Islet precursor cell (in vitro differentiated cells): ENCODE measurements at regions not wholly inside any gene's neighbourhood (a gene's known extent, or its start where the extent isn't known, plus 50 kb on each side); places are given as distances from the start of the nearest gene placed in this dataset.

Source experiments
- DNase-seq: peaks from one replicate; pipeline ENCODE4 v3.0.0-alpha.2; 2018

DNA sequence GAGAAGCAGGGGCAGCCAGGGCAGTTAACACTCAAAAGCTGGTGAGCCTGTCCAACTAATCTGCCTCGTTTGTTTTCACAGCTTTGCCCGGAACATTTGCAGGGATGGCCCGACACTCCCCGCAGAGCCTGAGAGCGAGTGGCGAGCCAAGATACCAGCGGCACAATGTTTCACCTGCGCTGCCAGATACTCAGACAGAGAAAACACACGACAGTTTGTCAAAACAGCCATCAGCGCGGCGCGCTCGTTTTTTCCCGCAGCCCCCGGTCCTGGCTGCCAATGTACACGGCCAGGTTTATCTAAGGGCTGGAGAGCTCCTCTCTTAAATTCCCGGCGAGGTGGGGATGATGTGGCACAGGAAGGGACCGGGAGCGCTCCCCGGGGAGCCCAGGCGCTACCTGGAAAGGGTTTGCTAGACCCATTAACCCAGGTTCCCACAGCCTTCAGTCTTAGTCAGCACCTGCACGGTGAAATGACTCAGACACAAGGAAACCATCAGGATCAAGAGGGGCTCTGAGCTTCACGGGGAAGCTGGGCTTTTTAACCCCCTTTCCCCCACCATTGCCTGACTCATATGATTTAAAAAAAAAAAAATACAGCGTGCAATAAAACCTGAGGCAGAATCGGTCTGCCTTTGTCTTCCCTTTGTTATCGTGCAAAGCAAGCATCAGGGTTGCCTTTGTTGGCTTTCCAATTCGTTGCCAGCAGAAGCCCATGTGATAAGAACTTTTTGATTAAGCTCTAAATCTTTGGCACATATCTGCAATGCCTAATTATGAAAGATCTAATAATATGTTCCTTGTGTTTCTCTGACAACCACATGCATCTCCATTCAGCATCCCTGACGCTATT, 186.2 kb downstream of the EFNB2 start:
- peak; percentile 96 for DNase-seq

DNA sequence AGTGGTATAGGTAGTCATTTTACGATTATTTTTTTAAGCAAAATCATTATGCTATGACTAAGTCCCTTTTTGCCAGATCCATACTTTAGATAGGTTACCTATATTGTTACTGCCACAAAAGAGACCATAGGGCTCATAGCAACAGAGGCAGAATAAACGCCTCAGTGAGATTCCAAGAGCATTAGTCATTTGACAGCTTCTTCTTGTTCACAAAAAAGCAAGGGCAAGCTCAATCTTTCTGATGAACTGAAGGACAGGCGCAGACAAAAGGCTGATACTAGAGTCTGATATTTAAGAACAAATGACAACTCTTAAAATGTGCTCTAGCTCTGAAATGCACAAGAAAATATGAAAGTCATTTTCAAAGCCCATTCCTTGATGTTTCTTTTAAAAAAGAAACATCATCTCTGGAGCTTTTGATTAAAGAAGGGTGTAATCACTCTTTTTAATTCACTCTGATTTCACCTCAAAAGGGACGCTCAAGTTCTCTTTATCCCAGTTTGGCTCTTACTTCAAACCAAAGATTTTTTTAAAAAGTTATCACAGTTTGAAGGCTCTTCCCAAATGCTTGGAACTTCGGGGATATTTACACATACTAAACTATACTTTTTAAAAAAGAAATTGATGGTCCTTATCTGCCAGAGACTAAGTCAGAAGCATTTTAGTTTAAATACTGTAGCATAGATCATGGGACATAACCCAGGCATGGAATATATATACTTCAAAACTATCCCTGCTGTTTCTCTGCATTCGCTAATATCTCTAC, 187.2 kb downstream of the EFNB2 start:
- peak; percentile 81 for DNase-seq

DNA sequence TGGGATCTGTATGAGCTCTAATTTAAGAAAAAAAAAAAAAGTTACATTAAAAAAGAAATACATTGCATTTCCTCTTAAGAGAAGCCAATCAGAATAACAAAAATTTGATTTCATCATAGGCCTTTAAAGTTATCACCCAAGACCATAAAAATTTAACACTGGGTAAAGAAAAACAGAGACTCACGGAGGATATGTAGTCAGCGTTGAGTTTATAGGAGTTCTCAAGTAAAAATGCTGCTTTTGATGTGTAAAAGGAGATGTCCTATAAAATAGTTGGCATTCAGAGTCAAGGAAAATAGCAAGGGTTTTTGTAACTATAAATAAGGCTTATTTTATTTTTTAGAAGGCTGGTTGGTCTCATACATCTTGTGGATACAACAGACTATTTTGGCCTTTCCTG, 191.1 kb downstream of the EFNB2 start:
- no peak for DNase-seq

DNA sequence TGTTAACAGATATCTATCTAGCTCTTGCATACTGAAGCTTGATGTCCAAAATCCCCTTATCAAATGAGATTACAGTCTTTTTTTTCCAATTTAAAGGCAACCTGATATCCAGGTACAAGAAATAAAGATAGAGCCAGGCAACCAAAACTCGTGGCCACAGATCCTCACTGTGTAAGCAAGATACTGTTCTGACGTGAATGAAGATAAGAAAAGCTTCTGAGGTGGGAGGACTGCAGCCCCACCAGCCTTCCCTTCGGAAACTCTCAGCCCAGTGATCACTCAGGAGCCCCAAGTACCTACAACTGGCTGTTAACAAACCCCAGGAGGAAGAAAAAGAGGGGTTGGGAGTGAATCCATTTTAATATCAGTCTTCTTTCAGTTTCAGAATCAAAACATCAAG, 191.6 kb downstream of the EFNB2 start:
- DNase-seq = no peak

DNA sequence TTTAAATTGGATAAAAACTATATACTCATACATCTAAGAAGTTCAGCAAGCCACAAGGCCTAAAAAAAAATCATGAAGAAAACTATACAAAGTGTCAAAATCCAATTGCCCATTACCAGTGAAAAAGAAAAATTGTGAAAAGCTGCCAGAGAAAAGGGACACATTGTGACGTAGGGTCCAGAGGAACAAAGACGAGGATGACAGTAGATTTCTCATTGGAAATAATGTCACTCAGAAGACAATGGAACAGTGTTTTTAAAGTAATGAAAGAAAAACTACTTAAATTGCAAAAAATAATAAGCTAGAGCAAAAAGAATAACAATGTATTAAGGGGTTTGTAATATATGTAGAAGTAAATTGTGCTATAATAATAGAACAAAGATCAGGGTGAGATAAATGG, 195.2 kb downstream of the EFNB2 start:
- no peak for DNase-seq

DNA sequence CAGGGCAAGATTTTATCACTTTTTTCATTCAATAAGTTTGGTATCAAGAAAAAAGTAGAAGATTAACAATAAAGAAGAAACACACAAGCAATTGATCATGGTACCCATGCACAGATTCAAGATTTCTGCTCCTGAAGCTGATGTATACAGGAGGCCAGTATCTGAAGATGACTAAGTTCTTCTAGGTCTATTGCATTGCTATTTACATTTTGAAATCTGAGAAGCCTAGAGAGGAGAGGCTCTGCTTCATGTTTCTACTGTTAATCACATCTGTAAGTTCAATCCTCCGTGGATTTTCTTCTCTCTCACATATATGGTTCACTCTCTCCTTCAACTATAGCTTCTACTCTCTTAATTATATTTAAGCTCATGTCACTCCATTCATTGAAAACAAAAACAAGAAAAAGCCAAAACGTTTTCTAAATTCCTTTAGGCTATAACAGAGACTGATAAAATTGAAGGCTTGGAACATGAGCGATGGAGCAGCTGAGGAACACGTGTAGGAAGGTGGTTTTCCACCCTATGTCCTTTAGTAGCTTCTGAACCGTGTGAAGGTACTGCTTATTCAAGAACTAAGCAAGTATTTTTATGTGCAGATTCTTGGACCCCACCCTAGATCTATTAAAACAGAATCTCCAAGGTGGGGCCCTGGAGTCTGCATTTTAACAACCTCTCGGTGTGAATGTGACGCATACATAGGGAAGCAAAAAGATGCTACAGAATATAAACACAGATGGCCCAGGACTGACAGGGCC, 198.2 kb downstream of the EFNB2 start:
- DNase-seq = no peak

DNA sequence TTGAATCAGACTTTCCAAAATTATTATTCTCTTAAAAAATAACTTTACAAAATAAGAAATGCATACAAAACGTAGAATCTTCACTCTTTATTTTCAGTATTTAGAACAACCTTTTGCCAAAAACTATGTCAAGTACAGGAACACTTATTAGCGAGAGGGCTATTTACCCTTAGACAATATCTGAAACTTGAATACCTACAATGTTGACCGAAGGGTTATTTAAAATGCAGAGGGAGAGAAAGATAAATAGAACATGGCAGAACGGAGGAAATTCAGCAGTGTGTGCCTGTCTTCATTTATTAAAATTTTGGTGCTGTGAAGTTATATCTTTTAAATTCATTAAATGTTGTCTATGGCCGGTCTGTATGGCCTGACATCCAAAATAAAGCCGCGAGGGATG, 198.8 kb downstream of the EFNB2 start:
- no peak for DNase-seq

DNA sequence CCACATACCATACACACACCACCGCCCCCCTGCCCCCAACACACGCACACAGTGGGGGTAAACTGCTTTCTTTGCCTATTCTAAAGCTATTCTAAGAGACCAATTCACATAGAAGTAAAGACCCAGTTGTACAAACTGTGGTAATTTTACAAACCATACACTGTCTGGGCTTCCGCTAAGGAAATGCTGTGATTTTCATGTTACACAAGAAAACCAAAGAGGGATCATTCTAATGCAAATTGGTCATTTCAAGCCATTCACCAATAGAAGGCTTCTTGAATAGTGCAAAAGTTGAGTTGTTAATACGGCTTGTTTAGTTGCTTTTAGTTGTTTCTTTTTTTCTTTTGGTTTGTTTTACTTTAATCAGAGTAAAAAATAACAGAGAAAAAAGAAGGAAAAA, 202.8 kb downstream of the EFNB2 start:
- DNase-seq = no peak

DNA sequence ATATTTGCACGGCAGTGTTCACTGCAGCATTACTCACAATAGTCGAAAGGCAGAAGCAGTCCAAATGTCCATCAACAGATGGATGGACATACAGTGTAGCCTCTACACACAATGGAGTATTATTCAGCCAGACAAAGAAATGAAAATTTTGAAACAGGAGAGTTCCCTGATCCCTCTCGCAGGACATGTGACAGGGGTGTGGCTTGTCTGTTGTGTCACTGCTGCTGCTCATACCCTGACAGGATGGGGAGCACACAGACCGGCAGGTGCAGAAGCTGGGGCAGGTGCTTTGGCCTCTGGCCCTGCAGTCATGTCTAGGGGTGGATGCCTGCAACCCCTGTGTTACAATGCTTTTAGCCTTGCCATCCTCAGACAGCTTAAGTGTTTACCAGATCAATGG, 204.3 kb downstream of the EFNB2 start:
- DNase-seq = no peak

DNA sequence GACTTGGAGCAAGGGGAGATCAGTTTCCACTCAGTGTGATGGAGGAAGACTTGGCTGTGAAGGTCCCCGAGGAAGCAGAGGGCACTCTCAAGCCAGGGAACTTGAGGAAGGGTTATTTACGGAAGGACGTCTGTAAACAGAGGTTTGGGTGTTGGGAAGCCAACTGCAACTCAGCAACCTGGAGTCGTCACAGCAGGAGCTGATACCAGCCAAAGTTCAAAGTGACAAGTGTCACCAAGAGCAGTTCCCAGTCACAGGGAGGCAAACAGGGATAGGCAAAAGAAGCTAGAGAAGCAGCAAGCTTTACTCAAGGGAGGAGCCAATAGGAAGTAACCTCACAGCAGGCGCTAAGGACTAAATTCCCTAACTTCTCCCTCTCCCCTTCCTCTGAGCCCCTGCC, 205.5 kb downstream of the EFNB2 start:
- DNase-seq = no peak

DNA sequence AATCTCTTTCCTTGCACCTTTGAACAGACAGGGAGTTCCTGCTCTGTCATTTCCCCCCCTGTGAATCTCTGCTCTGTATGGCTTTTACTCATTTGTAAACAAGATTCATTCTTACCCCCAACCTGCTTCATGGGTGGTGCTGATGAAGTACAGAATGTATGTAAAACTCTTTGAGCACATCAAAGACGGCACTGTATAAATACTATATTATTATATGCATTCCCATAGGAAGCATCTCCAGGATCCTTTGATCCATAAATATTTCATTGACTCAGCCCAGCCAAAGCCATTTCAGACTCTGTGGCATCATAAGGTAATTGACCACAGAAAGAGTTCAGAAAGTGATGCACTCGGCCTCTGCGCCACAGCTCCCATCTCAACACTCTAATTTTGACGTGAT, 208.7 kb downstream of the EFNB2 start:
- no peak for DNase-seq

DNA sequence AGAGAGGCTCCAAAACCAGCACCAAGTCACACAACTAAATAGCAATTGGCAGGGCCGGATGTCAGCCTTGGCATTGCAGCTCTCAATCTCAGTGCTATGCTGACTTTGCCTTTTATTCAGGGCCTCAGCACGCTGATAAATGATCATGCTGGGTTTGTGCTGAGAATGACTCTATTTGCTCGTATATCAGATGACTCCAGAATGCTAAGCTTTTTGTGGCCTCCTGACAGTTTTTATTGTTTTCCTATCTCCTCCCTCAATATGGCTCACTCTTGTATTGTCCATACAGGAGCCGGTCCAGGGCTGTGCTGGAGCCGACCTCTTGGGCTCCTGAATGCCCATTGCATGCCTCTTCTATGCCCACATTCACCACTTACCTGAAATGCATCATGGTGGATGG, 211.0 kb downstream of the EFNB2 start:
- DNase-seq = no peak

DNA sequence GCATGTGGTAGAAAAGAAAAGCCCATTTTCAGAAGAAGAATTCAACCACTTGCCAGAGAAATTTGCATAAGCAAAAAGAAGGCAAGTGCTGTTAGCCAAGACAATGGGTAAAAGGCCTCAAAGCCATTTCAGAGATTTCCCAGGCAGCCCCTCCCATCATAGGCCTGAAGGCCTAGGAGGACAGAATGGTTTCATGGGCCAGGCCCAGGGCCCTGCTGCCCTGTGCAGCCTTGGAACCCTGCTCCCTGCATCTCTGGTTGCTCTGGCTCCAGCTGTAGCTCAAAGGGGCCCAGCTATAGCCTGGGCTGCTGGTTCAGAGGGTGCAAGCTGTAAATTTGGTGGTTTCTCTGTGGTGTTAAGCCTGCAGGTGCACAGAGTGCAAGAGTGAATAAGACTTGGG, 212.8 kb downstream of the EFNB2 start:
- no peak for DNase-seq

DNA sequence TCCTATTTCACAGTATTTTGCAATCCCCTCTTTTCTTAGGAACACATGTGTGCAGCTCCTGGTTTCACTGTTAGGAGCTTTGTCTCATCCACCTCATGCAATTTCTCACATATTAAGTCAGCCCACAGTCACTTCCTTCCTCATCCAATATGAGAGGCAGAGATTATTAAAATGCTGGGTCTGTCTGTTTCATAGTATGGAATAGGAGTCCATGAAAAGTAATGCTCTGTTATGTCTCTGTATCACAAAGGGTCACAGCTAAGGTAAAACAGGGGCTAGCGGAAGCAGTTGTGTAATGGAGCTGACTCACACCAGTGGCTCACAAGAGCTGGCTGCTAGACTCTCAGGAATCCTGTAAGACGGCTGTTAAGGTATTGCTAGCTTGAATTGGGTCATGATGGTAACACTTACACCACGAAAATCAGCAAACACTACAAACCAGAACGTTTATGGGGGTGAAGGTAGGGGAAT, 216.5 kb downstream of the EFNB2 start:
- peak; percentile 83 for DNase-seq

DNA sequence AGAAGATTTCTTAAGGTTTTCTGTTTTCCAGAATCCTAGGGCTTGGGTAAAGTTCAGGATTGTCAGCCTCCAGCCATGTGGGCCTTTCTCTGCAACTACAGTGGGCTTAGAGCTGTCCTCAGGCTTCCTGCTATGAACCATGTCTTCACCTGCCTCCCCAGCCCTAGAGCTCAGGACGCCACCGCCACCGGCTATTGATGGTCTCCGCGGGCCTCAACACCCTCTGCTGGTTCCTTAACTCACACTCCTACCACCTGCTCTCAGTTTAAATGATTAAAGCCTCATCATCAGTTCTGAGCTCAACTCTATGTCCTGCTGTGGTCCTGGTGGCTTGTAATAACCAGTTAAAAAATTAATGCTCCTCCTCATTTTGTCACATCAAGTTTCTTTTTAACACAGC, 221.0 kb downstream of the EFNB2 start:
- DNase-seq = no peak

DNA sequence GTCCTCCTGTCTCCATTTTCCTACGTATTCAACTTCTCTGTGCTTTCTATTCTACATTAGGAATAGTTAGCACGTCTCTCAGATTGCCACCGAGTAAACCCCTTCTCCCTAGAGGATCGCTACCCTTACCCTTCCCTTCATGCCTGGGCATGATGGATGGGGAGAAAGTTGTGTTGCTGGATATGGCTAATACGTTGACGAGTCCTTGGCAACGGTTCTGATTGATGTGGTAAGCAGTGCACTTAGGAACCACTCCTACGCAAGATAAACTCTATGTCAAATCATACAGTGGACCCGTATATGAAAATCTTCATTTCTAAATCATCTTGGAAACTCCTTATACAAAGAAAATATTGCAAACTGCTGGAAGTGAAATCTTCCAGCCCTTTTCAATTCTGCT, 224.5 kb downstream of the EFNB2 start:
- no peak for DNase-seq

DNA sequence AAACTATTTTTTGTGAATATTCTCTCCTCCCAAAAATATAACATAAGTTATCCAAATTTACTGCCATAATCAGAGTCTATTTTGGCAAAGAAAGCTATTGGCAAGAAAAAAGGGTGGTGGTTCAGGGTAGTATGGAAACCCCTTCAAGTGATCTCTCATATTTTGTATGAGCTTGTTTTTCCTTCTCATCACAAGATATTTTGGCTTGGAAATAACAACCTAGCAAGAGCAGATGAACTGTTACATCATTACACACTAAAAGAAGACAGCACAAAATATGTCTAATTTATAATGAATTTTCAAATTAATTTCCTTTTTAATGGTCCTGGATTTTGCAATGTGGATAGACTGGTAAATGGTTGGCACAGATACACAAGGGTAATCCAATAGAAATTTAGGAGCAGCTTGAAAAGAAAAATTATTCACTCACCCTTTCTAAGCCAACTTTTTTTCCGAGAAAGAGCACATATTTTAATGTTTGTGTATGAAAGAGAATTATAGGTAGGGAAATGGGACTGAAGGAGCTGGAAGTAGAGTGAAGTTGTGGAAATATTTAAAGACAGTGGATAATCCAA, 225.1 kb downstream of the EFNB2 start:
- DNase-seq = no peak

DNA sequence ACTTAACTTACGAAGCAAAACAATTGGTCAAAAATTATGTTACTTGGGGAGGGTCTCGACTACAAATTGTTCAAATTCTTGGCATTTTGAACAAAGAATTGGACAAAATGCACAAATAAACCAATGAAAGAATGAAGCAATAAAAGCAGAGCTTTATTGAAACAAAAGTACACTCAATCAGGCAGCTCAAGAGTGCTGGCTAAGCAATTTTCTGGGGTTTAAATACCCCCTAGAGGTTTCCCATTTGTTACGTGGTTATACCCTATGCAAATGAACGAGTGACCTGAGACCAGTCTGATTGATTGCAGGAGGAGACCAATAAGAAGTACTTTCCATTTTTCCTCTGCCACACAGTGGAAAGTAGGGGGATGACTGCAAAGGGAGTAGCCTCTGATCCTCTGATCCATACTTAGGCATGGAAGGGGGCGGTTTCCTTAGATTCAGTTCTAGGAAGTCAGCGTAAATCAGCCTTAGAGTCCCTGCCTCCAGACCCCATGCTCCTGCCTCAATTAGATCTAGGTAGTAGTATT, 228.6 kb downstream of the EFNB2 start:
- no peak for DNase-seq

DNA sequence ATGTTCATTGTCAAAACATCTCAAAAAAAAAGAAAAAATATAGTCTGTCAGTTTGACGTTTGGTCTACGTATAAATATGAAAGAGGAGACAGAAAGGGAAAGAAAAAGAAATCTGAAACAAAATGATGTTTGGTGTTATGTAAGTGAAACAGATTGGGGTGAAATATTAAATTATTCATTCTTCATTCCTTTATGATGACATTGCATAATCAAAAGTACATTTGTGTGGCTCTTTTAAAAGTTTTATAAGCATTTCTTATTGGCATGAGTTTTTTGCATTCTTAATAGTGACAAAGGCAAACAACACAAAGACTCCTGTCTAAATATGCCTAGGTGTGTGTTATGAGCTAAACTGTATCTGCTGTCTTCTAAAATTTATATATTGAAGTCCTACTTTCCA, 232.6 kb downstream of the EFNB2 start:
- no peak for DNase-seq

DNA sequence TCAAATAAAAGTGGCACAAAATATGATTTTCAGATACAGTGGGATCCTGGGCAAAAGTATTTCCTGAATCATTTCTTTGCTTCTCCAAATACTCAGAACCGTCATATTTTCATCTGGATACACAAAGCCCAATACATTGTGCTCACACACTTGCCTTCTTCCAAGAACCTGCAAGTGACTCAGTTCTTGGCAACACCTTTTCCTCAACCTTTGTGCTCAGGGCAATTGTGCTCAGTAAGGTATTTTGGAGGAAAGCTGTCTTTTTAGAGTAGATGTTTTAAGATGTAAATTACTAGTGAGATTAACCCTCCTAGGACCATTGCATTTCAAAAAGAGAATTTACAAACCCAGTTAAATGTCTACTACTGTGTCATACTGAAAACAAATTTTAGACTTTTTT, 233.5 kb downstream of the EFNB2 start:
- no peak for DNase-seq

DNA sequence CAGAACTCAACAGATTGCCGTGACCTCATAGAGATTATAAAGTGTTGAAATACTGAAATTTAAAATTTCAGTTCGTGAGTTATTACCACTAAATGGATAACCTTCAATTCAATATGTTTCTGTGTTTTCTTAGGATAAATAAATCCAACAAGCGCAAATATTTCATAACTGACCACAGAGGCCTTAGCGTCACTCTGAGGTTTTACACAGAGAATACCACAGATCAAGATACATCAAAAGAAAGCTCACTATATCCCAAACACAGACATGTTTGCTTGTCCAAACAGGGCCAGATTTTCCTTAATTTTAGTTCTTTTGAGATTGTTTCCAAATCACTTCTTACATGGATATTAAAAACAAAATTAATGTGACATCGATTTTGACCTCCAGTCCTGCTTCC, 235.8 kb downstream of the EFNB2 start:
- no peak for DNase-seq

DNA sequence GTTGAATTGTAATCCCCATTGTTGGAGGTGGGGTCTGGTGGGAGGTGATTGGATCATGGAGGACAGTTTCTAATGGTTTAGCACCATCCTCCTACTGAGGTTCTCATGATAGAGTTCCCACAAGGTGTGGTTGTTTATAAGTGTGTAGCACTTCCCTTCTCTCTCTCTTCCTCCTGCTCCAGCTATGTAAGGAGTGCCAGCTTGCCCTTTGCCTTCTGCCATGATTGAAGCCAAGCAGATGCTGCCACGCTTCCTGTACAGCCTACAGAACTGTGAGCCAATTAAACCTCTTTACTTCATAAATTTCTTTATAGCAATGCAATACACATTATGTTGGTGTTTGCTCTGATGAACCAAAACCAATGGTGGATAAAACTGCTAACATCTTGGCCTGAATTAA, 238.2 kb downstream of the EFNB2 start:
- DNase-seq = no peak

DNA sequence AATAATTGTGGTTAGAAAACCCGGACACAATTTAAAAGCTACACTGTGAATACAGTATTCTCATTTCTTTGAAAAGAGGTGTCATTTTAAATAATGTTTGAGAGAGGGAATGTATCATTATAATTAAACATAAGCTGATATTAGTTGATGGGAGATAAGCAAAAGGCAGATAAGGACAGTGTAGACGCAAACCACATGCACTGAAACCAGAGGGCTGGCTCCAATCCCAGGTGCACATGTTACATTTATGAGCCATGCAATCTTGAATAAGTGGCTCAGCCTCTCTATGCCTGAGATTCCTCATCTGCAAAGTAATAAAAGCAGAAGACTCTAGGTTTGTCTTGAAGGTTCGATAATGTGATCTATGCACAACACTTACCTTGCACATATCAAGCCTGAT, 238.7 kb downstream of the EFNB2 start:
- no peak for DNase-seq
